CD14-positive monocyte (primary cell): ENCODE measurements at regions not wholly inside any gene's neighbourhood (a gene's known extent, or its start where the extent isn't known, plus 50 kb on each side); places are given as distances from the start of the nearest gene placed in this dataset.

Experiments used
- DNase-seq, 3 donors: peaks; one replicate each; pipeline ENCODE4 v3.0.0-alpha.2; 2011 to 2022
- H2AFZ ChIP-seq: 2 replicates; pipeline ENCODE4 v1.6.0; 2012; ENCODE audit warnings: mild to moderate bottlenecking, low read depth, low read length, inconsistent platforms; ENCODE audit not compliant: insufficient read depth, poor library complexity, severe bottlenecking
- H3K27ac ChIP-seq, 2 donors: 1 replicate in 1 of 2; 2 replicates in 1 of 2; pipeline ENCODE4 v1.5.1; 2012 to 2013; ENCODE audit warnings: low read length in 2 of 2, control low read depth in 1 of 2, inconsistent platforms in 1 of 2, low read depth in 1 of 2, mild to moderate bottlenecking in 1 of 2
- H3K27me3 ChIP-seq, 2 donors: one replicate each; pipeline versions ENCODE4 v1.6.0 to v1.6.1; 2011 to 2013; ENCODE audit warnings: low read length in 2 of 2; ENCODE audit not compliant: control insufficient read depth in 2 of 2, insufficient read depth in 2 of 2
- H3K36me3 ChIP-seq, 2 donors: replicated peaks in 1 of 2; 1 replicate in 1 of 2; 2 replicates in 1 of 2; pipeline versions ENCODE4 v1.5.1 to v1.6.1; 2012 to 2013; ENCODE audit warnings: low read length in 2 of 2, control low read depth in 1 of 2, inconsistent platforms in 1 of 2, mild to moderate bottlenecking in 1 of 2; ENCODE audit not compliant: insufficient read depth in 2 of 2, control insufficient read depth in 1 of 2
- H3K4me1 ChIP-seq, 2 donors: 1 replicate in 1 of 2; 2 replicates in 1 of 2; pipeline versions ENCODE4 v1.5.1 to v1.6.1; 2012 to 2013; ENCODE audit warnings: low read length in 2 of 2, control low read depth in 1 of 2, inconsistent platforms in 1 of 2, mild to moderate bottlenecking in 1 of 2, moderate library complexity in 1 of 2; ENCODE audit not compliant: insufficient read depth in 2 of 2, control insufficient read depth in 1 of 2
- H3K4me2 ChIP-seq: replicated peaks from 2 replicates; pipeline ENCODE3; 2012; ENCODE audit warnings: low read length, moderate library complexity, mild to moderate bottlenecking; ENCODE audit not compliant: poor library complexity, severe bottlenecking; ENCODE audit errors: extremely low read depth
- H3K4me3 ChIP-seq, 3 experiments: fragments of 200-600 bp in 1 of 3; sonication (generic) in 1 of 3; replicated peaks in 1 of 3; 1 replicate in 2 of 3; 2 replicates in 1 of 3; pipeline ENCODE4 v1.5.1; 2011 to 2013; ENCODE audit warnings: low read length in 3 of 3, mild to moderate bottlenecking in 3 of 3, control low read depth in 2 of 3, low read depth in 2 of 3, inconsistent platforms in 1 of 3, moderate library complexity in 1 of 3
- H3K79me2 ChIP-seq: 2 replicates; pipeline ENCODE4 v1.6.0; 2012; ENCODE audit warnings: mild to moderate bottlenecking, control low read depth, inconsistent platforms, low read length, moderate library complexity; ENCODE audit not compliant: insufficient read depth
- H3K9ac ChIP-seq: 2 replicates; pipeline ENCODE4 v1.6.0; 2017; ENCODE audit warnings: low read length, mild to moderate bottlenecking; ENCODE audit not compliant: insufficient read depth, poor library complexity, severe bottlenecking
- H3K9me3 ChIP-seq, 2 donors: replicated peaks in 1 of 2; 1 replicate in 1 of 2; 2 replicates in 1 of 2; pipeline versions ENCODE4 v1.5.1 to v1.6.1; 2012 to 2013; ENCODE audit warnings: low read length in 2 of 2, control low read depth in 1 of 2; ENCODE audit not compliant: control insufficient read depth in 1 of 2, insufficient read depth in 1 of 2
- H4K20me1 ChIP-seq: 2 replicates; pipeline ENCODE4 v1.6.0; 2012; ENCODE audit warnings: mild to moderate bottlenecking, low read length, control low read depth, moderate library complexity; ENCODE audit not compliant: insufficient read depth
- H3K27ac Mint-ChIP-seq, 7 donors: one replicate each; pipeline ENCODE4 v1.8.0; 2020; ENCODE audit warnings: mild to moderate bottlenecking in 7 of 7, mixed read lengths in 7 of 7, moderate library complexity in 6 of 7, inconsistent platforms in 2 of 7
- H3K27me3 Mint-ChIP-seq, 3 donors: one replicate each; pipeline ENCODE4 v1.8.0; 2021 to 2022; ENCODE audit warnings: low read depth in 3 of 3, mild to moderate bottlenecking in 3 of 3, mixed read lengths in 3 of 3, moderate library complexity in 3 of 3, inconsistent platforms in 1 of 3
- H3K36me3 Mint-ChIP-seq, 2 donors: one replicate each; pipeline ENCODE4 v1.8.0; 2020; ENCODE audit warnings: mixed read lengths in 2 of 2, inconsistent platforms in 1 of 2, mild to moderate bottlenecking in 1 of 2
- H3K4me1 Mint-ChIP-seq: one replicate; pipeline ENCODE4 v1.8.0; 2020; ENCODE audit warnings: mild to moderate bottlenecking, mixed read lengths
- H3K4me3 Mint-ChIP-seq, 2 donors: one replicate each; pipeline ENCODE4 v1.8.0; 2020; ENCODE audit warnings: mild to moderate bottlenecking in 2 of 2, mixed read lengths in 2 of 2, moderate library complexity in 1 of 2
- H3K9me3 Mint-ChIP-seq, 7 donors: one replicate each; pipeline ENCODE4 v1.8.0; 2020 to 2022; ENCODE audit warnings: mixed read lengths in 7 of 7, mild to moderate bottlenecking in 6 of 7, moderate library complexity in 6 of 7, inconsistent platforms in 2 of 7
- CTCF ChIP-seq: fragments of 200-600 bp; IDR thresholded peaks from one replicate; pipeline ENCODE4 v1.8.0; 2022; ENCODE audit warnings: antibody characterized with exemption, mild to moderate bottlenecking
- WGBS: methylation state at CpG from one replicate; pipeline ENCODE4 v1.1.5; 2013; ENCODE audit warnings: missing lambda C conversion rate; ENCODE audit not compliant: insufficient coverage; 5-methylcytosine and 5-hydroxymethylcytosine counted together
- intact Hi-C, 2 donors: fragments of 100-400 bp; cut with micrococcal nuclease; formaldehyde crosslinking; loops; one replicate each; pipeline versions ENCODE4 v1.15.0 to v1.15.1; 2023

DNA sequence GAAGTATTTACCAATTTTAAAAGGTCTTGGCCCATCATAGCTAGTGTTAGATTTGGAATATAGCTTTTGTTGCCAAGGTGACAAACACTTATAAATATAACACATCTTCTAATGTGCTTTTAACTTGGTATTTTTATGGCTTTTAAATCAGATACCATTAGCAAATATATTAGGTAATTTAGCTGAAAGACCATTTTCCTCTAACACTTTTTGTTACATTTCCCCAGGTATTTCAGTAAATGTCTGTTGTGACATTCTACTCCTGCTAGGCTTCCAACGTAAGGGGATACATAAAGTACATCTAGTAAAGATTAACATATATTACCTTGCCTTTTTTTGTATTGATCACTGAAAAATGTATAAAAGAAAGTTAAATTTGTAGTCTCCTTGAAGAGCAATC is 75.0 kb upstream of the SEM1 start:
- no peak for TF ChIP-seq CTCF
- no peaks in the 10 kb centered on the region for H3K27me3 ChIP-seq
- intact Hi-C loops, result no loop called here
- Mint-ChIP-seq H3K4me1 (no peaks in the 10 kb centered on the region), H3K9me3 (peaks cover 0 to 2% (median 0%) of the 10 kb centered on the region in 7 donors), H3K36me3 (no peaks in the 10 kb centered on the region), H3K27me3 (no peaks in the 10 kb centered on the region), H3K4me3 (no peak overlapping the region), H3K27ac (no peak overlapping the region)
- no peak overlapping the region for H3K27ac ChIP-seq
- WGBS, result no CpG with 5 or more reads among the region's 1 CpG
- no peak overlapping the region for H3K4me2 ChIP-seq
- H2AFZ ChIP-seq, result no peak overlapping the region
- DNase-seq, result no peak
- no peaks in the 10 kb centered on the region for H3K9me3 ChIP-seq
- no peak overlapping the region for H3K9ac ChIP-seq
- no peaks in the 10 kb centered on the region for H4K20me1 ChIP-seq
- H3K4me3 ChIP-seq, result no peak overlapping the region
- no peaks in the 10 kb centered on the region for H3K4me1 ChIP-seq
- H3K79me2 ChIP-seq, result no peaks in the 10 kb centered on the region
- no peaks in the 10 kb centered on the region for H3K36me3 ChIP-seq

DNA sequence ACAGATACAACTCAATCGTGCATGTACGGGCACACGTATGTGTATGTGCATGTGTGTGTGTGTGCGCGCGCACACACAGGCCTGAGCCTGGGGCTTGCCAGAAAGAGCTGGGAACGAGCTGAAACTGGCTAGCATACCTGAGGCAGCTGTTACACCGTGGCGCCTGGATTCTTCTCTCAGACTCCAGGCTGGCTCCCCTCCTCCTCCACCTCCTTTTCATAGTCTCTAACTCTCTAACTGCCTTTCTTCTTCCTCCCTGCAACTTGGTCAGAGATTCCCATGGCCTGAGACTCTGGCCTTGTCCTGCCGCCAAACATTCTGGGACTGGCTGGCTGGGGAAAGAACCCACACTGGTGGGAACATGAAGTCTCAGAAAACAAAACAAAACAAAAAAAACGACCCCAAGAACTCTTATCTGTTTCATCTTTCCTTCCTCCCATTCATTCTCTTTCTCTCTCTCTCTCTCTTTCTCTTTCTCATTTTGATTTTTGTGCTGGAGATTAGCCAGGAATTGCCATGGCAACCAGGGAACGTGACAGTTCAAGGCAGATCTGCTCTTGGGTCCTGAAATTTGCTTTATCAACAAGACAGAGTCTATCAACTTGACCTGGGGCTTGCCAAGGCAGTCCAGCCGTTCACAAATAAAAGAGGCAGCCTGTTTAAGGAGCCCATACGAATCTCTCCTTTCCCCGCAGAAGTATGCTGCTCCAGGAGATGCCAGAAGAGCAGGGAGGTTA is 76.8 kb upstream of the SEM1 start:
- H3K27ac Mint-ChIP-seq, result no peak overlapping the region

More for the DNA sequence above, 76.8 kb upstream of the SEM1 start:
- intact Hi-C loops, result no loop called here
- H3K9ac ChIP-seq, result no peak overlapping the region
- no peak overlapping the region for H3K27ac ChIP-seq
- no peak overlapping the region for H3K4me3 ChIP-seq
- WGBS, result 89% methylated on average over 8 of the region's 15 CpGs
- H3K36me3 ChIP-seq, result no peaks in the 10 kb centered on the region
- no peak for DNase-seq
- TF ChIP-seq CTCF, result no peak
- Mint-ChIP-seq H3K36me3 (no peaks in the 10 kb centered on the region), H3K4me3 (no peak overlapping the region), H3K27me3 (no peaks in the 10 kb centered on the region), H3K9me3 (peaks cover 0 to 2% (median 0%) of the 10 kb centered on the region in 7 donors), H3K4me1 (no peaks in the 10 kb centered on the region)
- H3K79me2 ChIP-seq, result no peaks in the 10 kb centered on the region
- no peak overlapping the region for H2AFZ ChIP-seq
- H3K9me3 ChIP-seq, result no peaks in the 10 kb centered on the region
- no peak overlapping the region for H3K4me2 ChIP-seq
- no peaks in the 10 kb centered on the region for H3K27me3 ChIP-seq
- H3K4me1 ChIP-seq, result no peaks in the 10 kb centered on the region
- H4K20me1 ChIP-seq, result no peaks in the 10 kb centered on the region
